Loucy (cell line): ENCODE measurements at regions not wholly inside any gene's neighbourhood (a gene's known extent, or its start where the extent isn't known, plus 50 kb on each side); places are given as distances from the start of the nearest gene placed in this dataset.

Experiments used
- CTCF ChIP-seq: fragments of 200-600 bp; sonication (generic); conservative IDR thresholded peaks from 2 replicates; pipeline ENCODE4 v1.5.1; 2014; ENCODE audit warnings: mild to moderate bottlenecking, antibody characterized with exemption, low read length
- EZH2phosphoT487 ChIP-seq: fragments of 200-600 bp; IDR thresholded peaks from 2 replicates; pipeline ENCODE4 v1.6.1; 2018; ENCODE audit warnings: antibody characterized with exemption, mild to moderate bottlenecking, moderate library complexity, borderline replicate concordance

- no peak for TF ChIP-seq CTCF
- TF ChIP-seq EZH2phosphoT487: no peak
These were observed 916.3 kb upstream of the SEL1L start for GRCh38 chr14:82449926-82450468.
